ENCODE measurements at regions not wholly inside any gene's neighbourhood (a gene's known extent, or its start where the extent isn't known, plus 50 kb on each side); places are given as distances from the start of the nearest gene placed in this dataset.

- TF ChIP-seq TP53 (CRISPR knock-in tag; IDR thresholded peaks at IDR 0.05) = no peak
- no peak for TF ChIP-seq ZNF532 (CRISPR knock-in tag; IDR thresholded peaks at IDR 0.05; ENCODE audit: borderline replicate concordance)
- no peak for TF ChIP-seq CTCF (IDR thresholded peaks at IDR 0.05)
- TF ChIP-seq RORB (CRISPR knock-in tag; IDR thresholded peaks at IDR 0.05) = no peak
- TF ChIP-seq SP1 (CRISPR knock-in tag; conservative IDR thresholded peaks at IDR 0.05) = no peak
- TF ChIP-seq ZBTB21 (CRISPR knock-in tag; IDR thresholded peaks at IDR 0.05; ENCODE audit: borderline replicate concordance) = no peak
- no peak for TF ChIP-seq PREB (CRISPR knock-in tag; IDR thresholded peaks at IDR 0.05; ENCODE audit: borderline replicate concordance)
- no peak for TF ChIP-seq JUN (CRISPR knock-in tag; IDR thresholded peaks at IDR 0.05)
Observed at GRCh38 chr21:26641062-26641461, 68.0 kb upstream of the CYYR1 start.
